Caco-2 (cell line): ENCODE measurements at regions not wholly inside any gene's neighbourhood (a gene's known extent, or its start where the extent isn't known, plus 50 kb on each side); places are given as distances from the start of the nearest gene placed in this dataset.
"Not testable (repeated sequence)": the region's sequence is repeated elsewhere in the genome, so short reads cannot be mapped to it uniquely, and the experiment has no call there.

Source experiments
- BruUV-seq: library from RNA; stranded (reverse); fragments of 400-500 nt; replicated peaks from 2 replicates; lab custom pipeline; 2021; lab: Mats Ljungman, UMichigan
- CTCF ChIA-PET: fragments of 300-600 bp; sonication (Branson Sonifier 250); formaldehyde crosslinking; loops from one replicate; lab custom pipeline; 2022; ENCODE audit warnings: antibody characterized with exemption; lab: Charles Lee
- POLR2A ChIA-PET: fragments of 300-600 bp; sonication (Branson Sonifier 250); formaldehyde crosslinking; loops from one replicate; lab custom pipeline; 2022; ENCODE audit warnings: antibody characterized with exemption; lab: Charles Lee
- DNase-seq, 2 experiments: peaks; one replicate each; pipeline versions ENCODE4 v3.0.0 to v3.0.0-alpha.2; 2020 to 2022
- H3K27me3 ChIP-seq: replicated peaks from 2 replicates; pipeline ENCODE4 v1.6.0; 2011; ENCODE audit warnings: low read length; ENCODE audit not compliant: control insufficient read depth, insufficient read depth
- H3K36me3 ChIP-seq: 2 replicates; pipeline ENCODE4 v1.5.1; 2011; ENCODE audit warnings: low read length; ENCODE audit not compliant: control insufficient read depth, insufficient read depth
- H3K4me1 ChIP-seq: fragments of 250-450 bp; sonication (Bioruptor Pico); 2 replicates; pipeline ENCODE4 v1.5.1; 2020; ENCODE audit warnings: mild to moderate bottlenecking
- H3K4me3 ChIP-seq: 2 replicates; pipeline ENCODE4 v1.5.1; 2011; ENCODE audit warnings: low read depth, mild to moderate bottlenecking, control low read depth, low read length
- H3K9me3 ChIP-seq: fragments of 250-450 bp; sonication (Bioruptor Pico); 2 replicates; pipeline ENCODE4 v1.5.1; 2020; ENCODE audit warnings: mild to moderate bottlenecking, moderate library complexity
- H3K27ac Mint-ChIP-seq: one replicate; pipeline ENCODE4 v1.8.0; 2022; ENCODE audit warnings: mixed read lengths; ENCODE audit not compliant: unreplicated experiment
- H3K27me3 Mint-ChIP-seq: one replicate; pipeline ENCODE4 v1.8.0; 2022; ENCODE audit warnings: mixed read lengths; ENCODE audit not compliant: insufficient read depth, unreplicated experiment
- H3K36me3 Mint-ChIP-seq: one replicate; pipeline ENCODE4 v1.8.0; 2022; ENCODE audit warnings: mild to moderate bottlenecking, mixed read lengths; ENCODE audit not compliant: insufficient read depth, unreplicated experiment
- H3K4me1 Mint-ChIP-seq: one replicate; pipeline ENCODE4 v1.8.0; 2022; ENCODE audit warnings: low read depth, mixed read lengths; ENCODE audit not compliant: unreplicated experiment
- H3K4me3 Mint-ChIP-seq: one replicate; pipeline ENCODE4 v1.8.0; 2022; ENCODE audit warnings: mild to moderate bottlenecking, moderate library complexity, mixed read lengths; ENCODE audit not compliant: unreplicated experiment
- H3K9me3 Mint-ChIP-seq: one replicate; pipeline ENCODE4 v1.8.0; 2022; ENCODE audit warnings: mixed read lengths; ENCODE audit not compliant: unreplicated experiment
- intact Hi-C: fragments of 100-400 bp; cut with micrococcal nuclease; formaldehyde crosslinking; loops from one replicate; pipeline ENCODE4 v1.10.0; 2022; ENCODE audit not compliant: unreplicated experiment
- TF ChIP-seq, protein P1 (sequence below), 2 experiments: fragments of 200-600 bp in 1 of 2; IDR thresholded peaks; 1 replicate in 1 of 2; 2 replicates in 1 of 2; pipeline versions ENCODE4 v1.5.1 to v1.8.0; 2011 to 2022; ENCODE audit warnings: antibody characterized with exemption in 1 of 2, control low read depth in 1 of 2, inconsistent platforms in 1 of 2, low read depth in 1 of 2, low read length in 1 of 2, mild to moderate bottlenecking in 1 of 2, moderate library complexity in 1 of 2; ENCODE audit not compliant: insufficient read depth in 1 of 2, severe bottlenecking in 1 of 2, unreplicated experiment in 1 of 2

DNA sequence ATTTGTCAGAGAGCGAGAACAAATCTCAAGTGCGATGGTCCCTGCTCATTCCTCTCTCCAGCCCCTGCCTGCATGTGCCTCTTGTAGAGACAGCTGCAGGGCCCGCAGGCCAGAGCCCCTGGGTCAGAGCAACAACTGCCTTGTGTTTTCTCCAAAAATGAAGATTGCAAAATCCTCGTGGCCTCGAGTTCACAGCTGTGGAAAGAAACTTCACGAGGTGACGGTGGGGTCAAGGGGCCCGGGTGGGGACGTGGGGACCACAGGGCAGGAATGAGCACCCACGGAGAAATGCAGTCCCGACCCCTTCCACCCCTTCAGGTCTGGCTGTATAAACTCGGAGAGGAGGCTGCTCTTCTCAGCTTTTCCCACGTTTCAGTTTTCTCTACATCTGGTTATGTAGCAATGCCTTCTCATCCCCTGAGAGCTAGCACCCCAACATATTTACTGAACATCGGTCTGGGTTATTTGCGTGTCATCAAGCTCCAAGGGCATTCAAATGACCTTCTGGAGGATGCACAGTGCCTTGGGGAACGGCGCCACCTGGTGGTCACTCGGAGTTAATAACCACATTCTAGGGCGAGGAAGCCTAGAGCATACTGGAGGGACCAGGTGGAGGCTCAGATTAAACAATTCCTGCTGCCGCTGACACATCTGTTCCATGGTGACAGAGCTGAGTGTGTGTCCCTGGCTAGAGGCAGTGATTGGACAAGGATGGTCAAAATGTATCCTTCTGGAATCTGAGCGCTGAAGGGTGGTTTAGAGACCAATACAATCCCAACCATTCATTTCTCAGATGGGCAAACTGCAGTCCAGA lies 91.4 kb upstream of the CYRIA start:
- CTCF ChIA-PET: interaction anchor here (0.7 to 4.5 kb wide), 11 partner anchors 12 to 232 kb away, joined by 3 to 67 read pairs (median 3); no protein-coding TSS in a partner anchor
- peaks cover 17% of the 10 kb centered on the region for H3K27me3 Mint-ChIP-seq
- BruUV-seq: no TSS peak
- no peak overlapping the region for H3K4me3 Mint-ChIP-seq
- no peaks in the 10 kb centered on the region for H3K9me3 Mint-ChIP-seq
- H3K36me3 Mint-ChIP-seq: no peaks in the 10 kb centered on the region
- Histone ChIP-seq H3K27me3 (no peaks in the 10 kb centered on the region), H3K9me3 (no peaks in the 10 kb centered on the region), H3K36me3 (no peaks in the 10 kb centered on the region), H3K4me1 (no peaks in the 10 kb centered on the region), H3K4me3 (no peak overlapping the region)
- POLR2A ChIA-PET: interaction anchor here (0.5 to 1.0 kb wide), 2 partner anchors 131 to 144 kb away, joined by 3 read pairs; no protein-coding TSS in a partner anchor
- no peak overlapping the region for H3K27ac Mint-ChIP-seq
- H3K4me1 Mint-ChIP-seq: peaks cover 5% of the 10 kb centered on the region
- TF ChIP-seq, protein P1, sequence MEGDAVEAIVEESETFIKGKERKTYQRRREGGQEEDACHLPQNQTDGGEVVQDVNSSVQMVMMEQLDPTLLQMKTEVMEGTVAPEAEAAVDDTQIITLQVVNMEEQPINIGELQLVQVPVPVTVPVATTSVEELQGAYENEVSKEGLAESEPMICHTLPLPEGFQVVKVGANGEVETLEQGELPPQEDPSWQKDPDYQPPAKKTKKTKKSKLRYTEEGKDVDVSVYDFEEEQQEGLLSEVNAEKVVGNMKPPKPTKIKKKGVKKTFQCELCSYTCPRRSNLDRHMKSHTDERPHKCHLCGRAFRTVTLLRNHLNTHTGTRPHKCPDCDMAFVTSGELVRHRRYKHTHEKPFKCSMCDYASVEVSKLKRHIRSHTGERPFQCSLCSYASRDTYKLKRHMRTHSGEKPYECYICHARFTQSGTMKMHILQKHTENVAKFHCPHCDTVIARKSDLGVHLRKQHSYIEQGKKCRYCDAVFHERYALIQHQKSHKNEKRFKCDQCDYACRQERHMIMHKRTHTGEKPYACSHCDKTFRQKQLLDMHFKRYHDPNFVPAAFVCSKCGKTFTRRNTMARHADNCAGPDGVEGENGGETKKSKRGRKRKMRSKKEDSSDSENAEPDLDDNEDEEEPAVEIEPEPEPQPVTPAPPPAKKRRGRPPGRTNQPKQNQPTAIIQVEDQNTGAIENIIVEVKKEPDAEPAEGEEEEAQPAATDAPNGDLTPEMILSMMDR (IDR thresholded peaks at IDR 0.05; ENCODE audit: insufficient read depth in 1 of 2, low read depth in 1 of 2, low read length in 1 of 2, severe bottlenecking in 1 of 2, unreplicated experiment in 1 of 2): peak; percentile 85 to 97
- peak; percentile 67 to 80 for DNase-seq
- intact Hi-C loops: loop anchor here (1.0 to 10.0 kb wide), 7 partner anchors 139 to 1122 kb away; partner anchors contain the start of gene MYCN

DNA sequence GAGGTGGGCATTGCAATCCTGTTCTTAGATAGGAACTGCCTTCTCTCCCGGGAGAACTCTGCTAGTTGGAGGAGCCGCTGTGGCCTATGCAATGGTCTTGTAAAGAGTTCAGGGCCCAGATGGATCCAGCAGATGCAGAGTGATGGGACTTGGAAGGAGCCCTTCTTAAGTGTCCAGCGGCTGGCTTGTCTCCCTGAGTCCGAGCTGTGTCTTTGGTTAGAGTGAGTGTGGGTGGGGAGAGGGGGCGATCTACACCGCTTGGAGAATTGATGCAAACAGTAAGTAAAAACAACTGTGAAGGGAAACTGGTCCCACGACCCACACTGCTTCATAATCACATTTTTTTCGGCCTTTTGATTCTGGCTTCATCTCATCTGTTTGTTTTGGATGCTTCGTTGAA lies 89.8 kb upstream of the CYRIA start:
- Mint-ChIP-seq H3K36me3 (no peaks in the 10 kb centered on the region), H3K4me3 (no peak overlapping the region), H3K4me1 (no peaks in the 10 kb centered on the region), H3K9me3 (no peaks in the 10 kb centered on the region), H3K27ac (no peak overlapping the region), H3K27me3 (peaks cover 14% of the 10 kb centered on the region)
- BruUV-seq: no TSS peak
- ChIA-PET CTCF (interaction anchor here (0.6 to 4.5 kb wide), 3 partner anchors 125 to 141 kb away, joined by 3 to 67 read pairs (median 4); no protein-coding TSS in a partner anchor), POLR2A (no interaction called here)
- Histone ChIP-seq H3K36me3 (no peaks in the 10 kb centered on the region), H3K27me3 (no peaks in the 10 kb centered on the region), H3K4me1 (no peaks in the 10 kb centered on the region), H3K9me3 (no peaks in the 10 kb centered on the region), H3K4me3 (no peak overlapping the region)
- DNase-seq: no peak
- intact Hi-C loops: loop anchor here (5.0 to 10.0 kb wide), 4 partner anchors 228 to 1121 kb away; partner anchors contain the start of gene MYCN
- TF ChIP-seq, protein P1 (IDR thresholded peaks at IDR 0.05; ENCODE audit: insufficient read depth in 1 of 2, low read depth in 1 of 2, low read length in 1 of 2, severe bottlenecking in 1 of 2, unreplicated experiment in 1 of 2): no peak

DNA sequence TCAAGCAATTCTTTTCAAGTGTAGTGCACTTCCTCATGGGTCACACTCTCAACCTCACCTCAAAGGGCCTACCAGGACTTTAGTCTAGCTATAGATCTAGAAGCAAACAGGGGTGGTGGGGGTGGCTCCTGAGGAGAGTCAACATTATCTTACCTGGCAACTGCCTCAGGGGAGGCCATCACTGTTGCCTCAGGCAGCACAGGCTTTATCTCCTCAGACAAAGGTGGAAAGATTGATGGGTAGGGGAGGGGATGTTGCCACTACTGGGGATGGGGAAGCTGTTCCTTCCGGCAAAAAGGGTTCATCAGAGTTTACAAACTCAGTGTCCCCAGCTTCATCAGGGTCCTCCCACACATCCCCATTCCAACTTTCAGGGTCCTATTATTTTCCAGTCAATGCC lies 87.4 kb upstream of the CYRIA start:
- H3K36me3 ChIP-seq, POLR2A ChIA-PET, H3K4me3 ChIP-seq, H3K9me3 ChIP-seq, H3K36me3 Mint-ChIP-seq, H3K27ac Mint-ChIP-seq, H3K27me3 ChIP-seq, BruUV-seq, H3K4me1 Mint-ChIP-seq, H3K4me1 ChIP-seq, H3K4me3 Mint-ChIP-seq, DNase-seq, H3K9me3 Mint-ChIP-seq: not testable (repeated sequence)
- H3K27me3 Mint-ChIP-seq: peaks cover 15% of the 10 kb centered on the region
- intact Hi-C loops: loop anchor here (10.0 kb wide), 2 partner anchors 718 to 1118 kb away; no protein-coding TSS in a partner anchor
- CTCF ChIA-PET: interaction anchor here (1.0 to 1.4 kb wide), 2 partner anchors 140 to 144 kb away, joined by 3 to 6 read pairs; no protein-coding TSS in a partner anchor

DNA sequence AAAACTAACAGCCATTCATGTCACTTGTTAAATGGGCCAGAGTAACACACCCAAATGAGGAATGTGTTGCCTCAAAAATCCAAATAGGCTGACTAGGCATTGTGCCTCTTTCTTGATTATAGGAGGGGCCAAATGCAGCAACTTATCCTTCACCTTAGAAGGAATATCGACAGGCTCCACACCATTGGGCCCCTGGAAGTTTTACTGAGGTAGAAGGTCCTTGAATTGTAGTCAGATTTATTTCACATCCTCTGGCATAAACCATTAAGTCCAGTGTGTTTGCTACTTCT lies 85.2 kb upstream of the CYRIA start:
- H3K4me3 Mint-ChIP-seq, H3K9me3 Mint-ChIP-seq, BruUV-seq, H3K4me3 ChIP-seq, H3K36me3 ChIP-seq, H3K4me1 ChIP-seq, POLR2A ChIA-PET, H3K36me3 Mint-ChIP-seq, DNase-seq, CTCF ChIA-PET, H3K27ac Mint-ChIP-seq, H3K9me3 ChIP-seq, H3K4me1 Mint-ChIP-seq, H3K27me3 ChIP-seq: not testable (repeated sequence)
- intact Hi-C loops: loop anchor here (10.0 kb wide), 2 partner anchors 716 to 1116 kb away; no protein-coding TSS in a partner anchor
- H3K27me3 Mint-ChIP-seq: peaks cover 18% of the 10 kb centered on the region
